HG02623 (cell line): ENCODE measurements at regions not wholly inside any gene's neighbourhood (a gene's known extent, or its start where the extent isn't known, plus 50 kb on each side); places are given as distances from the start of the nearest gene placed in this dataset.

ENCODE experiments used
- ATAC-seq: cut with Tn5 transposase; IDR thresholded peaks from one replicate; pipeline ENCODE4 v1.9.1; 2021; ENCODE audit warnings: moderate library complexity; ENCODE audit not compliant: unreplicated experiment

DNA sequence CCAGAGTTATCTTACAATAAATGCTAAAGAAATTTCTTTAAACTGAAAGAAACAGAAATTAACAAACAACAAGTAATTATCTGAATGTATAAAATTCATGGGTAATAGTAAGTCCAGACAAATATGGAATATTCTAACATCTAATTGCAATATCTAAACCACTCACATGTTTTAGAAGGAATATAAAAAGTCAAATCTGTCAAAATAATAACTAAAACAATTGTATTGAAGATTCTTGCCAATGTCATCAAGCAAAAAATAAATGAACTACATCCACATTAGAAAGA is 942.9 kb upstream of the PCDH20 start:
- ATAC-seq: no peak

DNA sequence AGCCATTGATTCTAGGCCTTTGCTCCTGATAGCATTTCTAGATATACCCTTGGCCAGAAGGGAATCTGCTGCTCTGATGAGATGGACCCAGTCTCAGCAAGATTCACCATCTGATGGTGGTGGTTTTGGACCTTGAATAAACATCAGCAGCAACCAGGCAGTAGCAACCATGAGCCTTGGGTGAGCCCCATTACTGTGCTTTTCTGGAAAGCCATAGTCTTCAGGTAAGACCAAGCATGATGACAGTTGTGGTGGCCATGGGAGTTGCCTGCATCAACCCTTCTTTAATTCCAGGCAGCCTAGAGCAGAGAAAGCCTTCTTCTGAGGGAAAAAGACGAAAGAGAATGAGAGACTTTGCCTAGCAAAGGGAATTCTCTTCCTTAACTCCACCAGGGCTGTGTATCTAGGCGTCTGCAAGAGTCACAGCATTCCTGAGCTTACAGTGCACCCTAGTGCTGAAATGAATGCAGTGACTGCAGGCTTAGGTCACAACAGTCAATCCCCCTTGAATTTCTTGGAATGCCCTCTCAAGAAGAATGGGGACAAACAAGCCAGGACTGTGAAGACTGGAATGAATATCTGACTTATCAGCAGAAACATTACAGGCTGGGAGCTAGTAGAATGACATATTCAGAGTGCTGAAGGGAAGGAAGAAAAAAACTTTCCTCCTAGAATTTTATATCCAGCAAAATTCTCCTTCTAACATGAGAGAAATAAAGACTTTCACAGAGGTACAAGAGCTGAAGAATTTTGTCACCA is 942.4 kb upstream of the PCDH20 start:
- ATAC-seq: peak; percentile 88

DNA sequence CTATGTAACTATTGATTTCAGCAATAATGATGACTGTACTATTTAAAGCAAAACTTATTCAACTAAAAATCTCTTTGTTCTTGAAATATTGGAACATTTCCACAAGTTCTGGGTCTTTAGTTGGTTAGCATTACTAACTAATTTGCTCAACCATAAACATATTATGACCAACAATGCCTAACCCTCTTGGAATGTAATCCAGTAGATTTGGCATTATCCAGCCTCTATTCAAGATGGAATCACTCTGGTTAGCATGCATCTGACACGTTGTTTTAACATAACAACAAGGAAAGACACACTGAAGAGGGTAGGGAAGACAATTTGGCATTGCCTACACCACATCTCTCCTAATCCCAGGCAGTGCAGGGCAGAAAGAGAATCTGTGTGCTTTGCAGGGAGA is 941.3 kb upstream of the PCDH20 start:
- ATAC-seq: no peak

DNA sequence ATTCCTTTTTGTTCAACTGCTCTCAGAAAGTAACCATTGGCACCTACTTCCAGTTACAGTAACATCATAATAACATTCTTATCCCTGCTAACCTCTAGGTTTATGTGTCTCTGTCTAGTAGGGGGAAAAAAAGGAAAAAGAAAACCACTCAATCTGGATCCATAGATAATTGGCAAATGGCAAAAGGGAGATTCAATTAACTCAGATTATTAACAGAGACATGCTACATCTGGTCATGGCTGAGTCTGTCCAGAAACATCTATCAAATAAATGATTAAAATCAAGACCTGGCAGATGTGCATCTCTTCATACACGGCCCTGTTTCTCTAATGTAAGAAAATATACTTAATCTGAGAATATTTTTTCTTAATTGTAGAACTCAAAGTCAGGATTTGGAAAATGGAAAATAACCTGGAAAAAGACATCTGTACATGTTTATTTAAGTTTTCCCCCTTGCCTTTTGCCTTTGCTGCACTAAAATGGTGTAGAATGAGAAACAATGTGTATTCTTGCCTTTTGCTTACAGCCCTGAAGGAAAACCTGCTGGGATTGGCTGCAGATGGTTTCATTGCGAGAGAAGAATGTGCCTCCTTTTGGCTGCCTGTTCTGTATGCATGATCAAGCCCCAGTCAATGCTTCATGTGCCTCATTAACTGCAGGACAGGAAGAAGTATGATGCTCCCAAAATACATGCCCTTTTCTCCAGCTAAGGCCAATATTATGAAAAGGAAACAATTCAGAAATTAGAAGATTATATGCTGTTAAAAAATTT is 921.6 kb upstream of the PCDH20 start:
- ATAC-seq: no peak

DNA sequence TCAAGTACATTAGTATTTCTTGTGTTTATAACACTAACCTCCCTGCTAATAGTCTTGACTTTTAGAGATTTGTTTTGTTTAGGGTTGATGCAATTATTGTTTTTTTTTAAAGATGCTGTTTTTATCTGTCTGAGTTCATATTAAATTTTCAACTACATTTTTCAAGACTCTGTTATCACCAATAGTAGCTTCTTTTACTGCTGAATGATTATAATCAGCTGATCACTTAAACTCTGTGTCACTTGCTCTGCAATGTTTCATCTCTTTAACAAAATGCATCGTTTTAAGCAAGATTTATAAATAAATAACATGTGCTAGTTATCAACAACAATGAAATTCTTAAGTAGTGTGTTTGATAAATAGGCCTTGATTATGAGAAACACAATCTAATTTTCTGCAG is 920.9 kb upstream of the PCDH20 start:
- ATAC-seq: no peak

DNA sequence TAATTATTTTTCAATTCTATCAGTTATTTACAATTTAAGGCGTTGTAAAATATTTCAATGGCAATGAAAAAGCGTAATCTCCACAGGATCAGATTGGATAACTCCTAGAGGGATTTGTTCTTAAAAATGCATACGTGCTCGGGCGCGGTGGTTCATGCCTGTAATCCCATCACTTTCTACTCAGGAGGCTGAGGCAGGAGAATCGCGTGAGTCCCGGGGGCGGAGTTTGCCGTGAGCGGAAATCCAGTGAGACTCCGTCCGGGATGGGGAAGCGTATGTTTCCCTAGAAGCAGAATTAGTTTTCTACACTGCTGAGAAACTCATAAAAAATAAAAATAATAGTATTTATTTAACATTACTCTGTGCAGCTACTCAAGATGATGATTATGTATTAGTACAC is 917.8 kb upstream of the PCDH20 start:
- no peak for ATAC-seq

DNA sequence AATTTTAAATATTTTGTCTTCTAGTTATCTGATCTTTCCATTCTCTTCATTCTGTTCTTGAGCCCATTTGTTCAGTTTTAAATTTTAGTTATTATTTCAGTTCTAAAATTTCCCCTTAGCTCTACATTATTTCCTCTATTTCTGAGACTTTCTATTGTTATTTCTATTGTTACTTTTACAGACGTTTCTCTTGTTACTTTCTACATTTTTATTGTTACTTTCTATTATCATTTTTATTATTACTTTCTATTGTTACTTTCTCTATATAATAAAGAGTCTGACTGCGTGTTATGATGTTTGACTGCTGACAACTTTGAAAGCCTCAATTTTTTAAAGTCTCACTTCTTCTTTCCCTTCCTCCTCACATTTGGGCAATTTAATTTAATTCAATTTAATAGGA is 915.7 kb upstream of the PCDH20 start:
- no peak for ATAC-seq

DNA sequence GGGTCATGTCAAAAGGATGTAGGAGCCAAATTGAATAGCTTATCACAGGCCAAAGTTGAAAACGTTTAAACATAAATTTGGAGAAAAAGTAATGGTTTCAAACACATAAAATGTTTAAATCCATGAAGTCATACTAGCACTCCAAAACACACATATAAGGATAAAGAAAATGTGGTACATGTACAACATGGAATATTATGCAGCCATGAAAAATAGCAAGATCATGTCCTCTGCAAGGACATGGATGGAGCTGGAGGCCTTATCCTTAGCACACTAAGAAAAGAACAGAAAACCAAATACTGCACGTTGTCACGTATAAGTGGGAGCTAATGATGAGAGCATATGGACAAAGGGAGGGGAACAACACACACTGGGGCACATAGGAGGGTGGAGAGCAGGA is 911.7 kb upstream of the PCDH20 start:
- ATAC-seq: no peak

DNA sequence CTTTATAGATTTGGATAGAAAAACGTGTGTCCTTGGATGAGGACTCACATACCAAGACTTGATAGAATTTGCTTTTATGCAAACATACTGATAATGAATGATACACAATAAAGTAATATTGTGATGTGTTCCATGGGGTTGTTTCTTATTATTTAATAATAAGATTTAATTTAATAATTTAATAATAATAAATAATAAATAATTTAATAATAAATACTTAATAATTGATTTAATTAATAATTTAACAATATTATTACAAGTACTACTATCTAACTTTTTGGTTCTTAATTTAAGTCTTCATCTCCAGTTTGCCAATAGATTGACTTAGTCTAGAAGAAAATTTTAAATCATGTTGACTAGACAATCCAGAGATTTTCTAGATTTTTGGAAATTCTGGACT is 909.2 kb upstream of the PCDH20 start:
- no peak for ATAC-seq

DNA sequence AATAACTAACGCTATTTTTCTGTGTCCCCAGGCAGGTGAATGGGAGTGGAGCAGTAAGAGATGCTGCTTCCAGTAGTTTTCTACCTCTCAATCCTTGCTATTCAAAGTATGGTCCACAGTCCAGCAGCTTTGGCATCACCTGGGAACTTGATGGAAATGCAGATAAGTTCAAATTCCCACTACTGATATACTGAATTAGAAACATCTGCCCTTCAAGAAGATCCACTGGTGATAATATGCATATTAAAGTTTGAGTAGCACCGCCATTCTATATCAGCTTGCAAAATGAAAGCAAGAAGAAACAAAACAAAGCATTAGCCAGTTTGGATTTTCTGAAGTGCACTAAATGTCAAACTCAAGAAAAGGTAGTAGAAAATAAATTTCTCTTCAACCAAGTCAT is 906.2 kb upstream of the PCDH20 start:
- no peak for ATAC-seq

DNA sequence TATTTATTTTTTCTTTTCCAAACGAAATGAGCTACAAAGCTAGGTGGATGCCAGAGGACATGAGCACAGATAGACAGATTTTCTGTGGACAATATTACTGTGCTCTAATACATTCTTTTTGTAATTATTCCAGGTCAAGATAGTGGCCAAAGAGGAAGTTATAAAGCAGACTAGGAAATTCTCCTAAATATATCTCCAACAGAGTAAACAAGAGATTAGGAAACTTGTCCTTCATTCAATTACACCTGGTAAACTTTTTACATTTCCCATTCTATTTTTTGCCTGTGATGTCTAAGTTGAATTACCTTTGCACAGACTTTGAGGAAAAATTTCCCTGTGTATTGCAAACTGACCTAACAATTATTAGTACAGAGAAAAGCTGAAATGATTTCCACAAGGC is 905.5 kb upstream of the PCDH20 start:
- ATAC-seq: no peak

DNA sequence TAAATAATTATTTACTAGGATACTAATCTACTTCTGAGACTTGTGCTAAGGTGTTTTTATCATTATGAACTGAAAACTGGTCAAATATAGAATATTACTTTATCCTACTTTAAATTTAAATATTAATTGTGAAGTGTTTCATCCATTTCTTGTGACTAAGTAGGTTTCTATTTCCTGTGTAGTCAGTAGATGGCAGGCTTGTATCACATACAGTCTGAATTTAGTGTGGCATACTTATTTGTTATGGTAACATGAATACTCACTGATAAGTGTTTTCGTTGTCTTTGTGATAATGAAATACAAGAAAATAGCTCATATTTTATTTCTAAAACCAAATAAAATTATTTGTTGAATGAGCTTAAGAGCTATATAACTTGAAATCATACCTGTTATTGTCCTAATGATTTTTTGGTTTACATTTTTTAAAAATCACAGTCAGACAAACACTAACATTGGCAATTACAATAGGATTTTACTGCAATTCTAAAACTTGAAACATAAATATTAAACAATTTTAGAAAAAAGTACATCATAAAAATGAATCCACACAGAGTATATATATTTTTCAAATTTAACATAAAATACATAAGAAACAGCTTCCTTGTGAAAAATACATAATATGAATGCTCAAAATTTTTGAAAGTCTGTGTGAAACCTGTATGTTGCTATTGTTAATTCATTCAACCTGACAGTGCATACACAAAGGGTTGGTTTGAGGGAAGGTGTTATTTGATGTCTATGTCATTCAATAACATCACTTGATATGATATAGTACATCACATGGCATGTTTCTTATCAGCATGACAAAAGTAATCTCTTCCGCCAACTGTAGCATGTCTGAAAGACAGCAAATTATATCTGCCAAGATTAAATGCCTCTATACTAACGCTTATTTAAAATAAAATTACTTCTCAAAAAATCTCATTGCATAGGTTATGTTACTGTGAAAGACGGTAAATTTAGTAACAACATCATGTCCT is 904.8 kb upstream of the PCDH20 start:
- peak; percentile 74 for ATAC-seq

DNA sequence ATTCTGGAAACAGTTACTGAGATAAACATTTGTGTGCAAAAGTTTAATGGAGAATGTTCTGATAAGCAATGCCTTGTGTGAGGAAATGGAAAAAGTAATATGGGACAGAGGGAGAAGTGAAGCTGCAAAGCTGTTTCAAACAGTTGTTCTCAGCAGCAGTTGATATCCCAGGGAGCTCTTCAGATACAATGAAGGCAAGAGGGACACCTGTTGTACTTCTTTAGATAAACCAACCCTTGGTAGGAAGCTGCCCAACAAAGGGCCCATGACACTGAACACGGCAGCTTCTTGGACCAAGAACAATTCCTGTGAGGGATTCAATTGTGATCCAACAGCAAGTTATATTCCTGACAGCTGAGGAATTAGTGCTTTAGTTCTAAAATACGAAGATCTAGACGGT is 894.3 kb upstream of the PCDH20 start:
- ATAC-seq: no peak

DNA sequence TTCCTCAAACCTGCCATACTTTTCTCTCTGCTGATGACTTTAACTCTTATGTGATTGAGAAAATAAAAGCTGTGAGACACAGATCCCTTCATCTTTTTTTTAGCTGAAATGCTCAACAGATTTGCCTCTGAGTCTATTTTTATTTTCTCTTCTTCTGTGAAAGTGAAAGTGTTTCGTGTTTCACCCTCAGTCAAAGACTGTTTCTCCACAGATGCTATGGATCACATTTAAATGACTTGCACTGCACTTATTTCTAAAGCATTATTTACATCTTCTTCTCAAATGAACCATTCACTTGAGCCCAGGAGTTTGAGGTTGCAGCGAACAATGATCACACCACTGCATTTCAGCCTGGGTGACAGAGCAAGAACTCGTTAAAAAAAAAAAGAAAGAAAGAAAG is 890.1 kb upstream of the PCDH20 start:
- ATAC-seq: peak; percentile 95

DNA sequence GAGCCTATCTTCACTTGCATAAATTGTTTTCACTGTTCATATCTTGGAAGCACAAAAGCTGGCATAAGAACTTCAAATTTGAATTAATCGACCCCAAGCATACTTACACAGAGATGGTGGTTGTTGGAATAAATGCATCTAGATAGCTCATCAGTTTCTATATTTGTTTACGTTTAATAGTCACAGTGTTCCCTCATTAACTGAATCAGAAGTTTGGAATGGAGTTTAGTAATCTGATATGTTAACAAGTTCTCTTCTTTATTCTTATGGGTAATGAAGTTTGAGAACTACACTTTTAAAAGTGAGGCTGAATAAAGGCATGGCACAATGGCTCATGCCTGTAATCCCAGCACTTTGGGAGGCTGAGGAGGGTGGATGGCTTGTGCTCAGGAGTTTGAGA is 886.7 kb upstream of the PCDH20 start:
- ATAC-seq: no peak

DNA sequence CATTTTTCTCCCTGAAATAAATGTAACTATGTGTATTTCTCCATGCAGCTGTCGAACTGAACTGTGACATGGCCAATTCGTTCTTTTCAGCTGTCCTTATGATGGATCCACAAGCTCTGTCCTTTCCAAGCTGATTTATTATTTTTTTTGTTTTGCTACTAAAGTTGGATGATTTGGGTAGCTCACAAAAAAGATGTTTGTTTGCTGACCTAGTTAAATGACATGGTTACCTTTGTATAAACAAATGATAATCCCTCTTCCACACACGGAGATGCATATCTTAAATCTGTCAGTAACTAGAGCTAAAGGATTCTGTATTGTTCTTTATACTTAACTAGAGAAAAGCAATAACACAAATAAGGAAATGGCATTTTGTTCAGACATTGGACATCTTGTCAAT is 884.3 kb upstream of the PCDH20 start:
- ATAC-seq: no peak

DNA sequence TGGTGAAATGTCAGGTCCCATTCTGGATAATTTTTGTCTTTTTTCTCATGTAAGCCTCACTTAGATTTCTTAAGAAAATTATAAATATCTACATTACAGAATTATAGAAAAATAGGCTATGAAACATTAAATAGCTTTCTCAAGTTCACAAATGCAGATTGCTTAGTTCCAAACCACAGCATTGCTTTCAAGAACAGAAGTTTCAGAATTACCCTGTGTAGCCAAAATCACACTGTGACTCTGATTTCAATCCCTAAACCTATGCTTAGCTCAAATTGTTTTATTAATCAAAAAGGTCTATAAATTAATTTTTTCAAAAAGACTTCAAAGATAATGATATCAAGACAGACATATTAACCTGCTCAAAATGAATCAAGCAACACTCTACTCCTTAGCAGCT is 881.2 kb upstream of the PCDH20 start:
- ATAC-seq: no peak

DNA sequence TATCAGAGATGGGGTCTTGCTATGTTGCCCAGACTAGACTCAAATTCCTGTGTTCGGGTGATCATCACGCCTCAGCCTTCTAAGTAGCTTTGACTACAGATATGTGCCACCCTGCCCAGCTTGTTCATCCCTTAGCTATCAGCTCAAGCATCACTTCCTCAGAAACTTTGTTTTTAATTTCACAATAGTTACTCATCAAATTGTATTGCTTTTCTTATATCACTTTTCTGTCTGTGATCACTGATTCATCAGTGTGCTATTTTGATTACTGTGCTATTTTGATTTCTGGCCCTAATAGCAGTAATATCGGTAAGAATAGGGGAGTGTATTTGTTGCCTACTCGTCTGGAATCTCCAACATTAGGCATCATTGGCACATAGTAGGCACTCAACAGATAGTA is 878.6 kb upstream of the PCDH20 start:
- ATAC-seq: no peak

DNA sequence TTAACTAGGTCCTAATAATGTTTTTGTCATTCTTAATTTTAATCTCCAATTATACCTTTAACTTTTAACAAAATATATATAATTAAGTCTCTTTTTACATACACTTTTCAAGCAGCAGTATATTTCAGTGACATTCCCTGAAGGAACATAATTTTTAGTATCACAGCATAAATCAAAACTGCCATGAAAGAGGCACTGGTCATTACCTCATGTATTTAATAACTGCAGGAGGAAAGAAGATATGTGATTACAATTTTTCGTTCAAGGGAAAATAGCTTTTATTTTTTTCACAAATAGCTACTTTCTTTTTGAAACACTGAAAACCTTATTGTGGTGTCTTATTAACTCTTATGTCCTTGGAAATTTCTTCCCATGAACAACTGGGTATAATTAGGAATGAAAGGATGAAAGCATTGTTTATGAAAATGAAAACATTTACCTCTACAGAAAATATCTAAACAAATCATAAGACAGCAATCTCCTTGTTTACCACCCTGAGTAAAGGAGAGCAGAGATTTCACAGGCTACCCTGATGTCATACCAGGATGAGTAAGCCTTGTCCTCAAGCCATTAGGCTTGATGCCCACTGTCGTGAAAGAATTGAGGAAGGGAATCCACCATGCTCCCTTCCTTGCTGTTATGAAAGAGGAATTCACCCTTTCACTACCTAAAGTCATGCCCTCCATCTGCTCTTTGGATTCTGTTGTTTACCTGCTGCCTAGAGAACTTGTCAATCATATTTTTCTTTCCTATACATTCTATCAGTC is 877.2 kb upstream of the PCDH20 start:
- no peak for ATAC-seq

DNA sequence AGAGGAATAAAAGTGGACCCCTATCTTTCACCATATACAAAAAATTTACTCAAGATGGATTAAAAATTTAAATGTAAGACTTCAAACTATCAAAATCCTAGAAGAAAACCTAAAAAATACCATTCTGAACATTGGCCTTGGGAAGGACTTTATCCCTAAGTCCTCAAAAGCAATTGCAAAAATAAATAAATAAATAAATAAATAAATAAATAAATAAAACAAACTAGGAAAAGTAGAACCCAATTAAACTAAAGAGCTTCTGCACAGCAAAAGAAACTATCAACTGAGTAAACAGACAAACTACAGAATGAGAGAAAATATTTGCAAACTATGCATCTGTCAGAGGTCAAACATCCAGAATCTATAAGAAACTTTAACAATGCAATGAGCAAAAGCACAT is 874.9 kb upstream of the PCDH20 start:
- ATAC-seq: no peak

DNA sequence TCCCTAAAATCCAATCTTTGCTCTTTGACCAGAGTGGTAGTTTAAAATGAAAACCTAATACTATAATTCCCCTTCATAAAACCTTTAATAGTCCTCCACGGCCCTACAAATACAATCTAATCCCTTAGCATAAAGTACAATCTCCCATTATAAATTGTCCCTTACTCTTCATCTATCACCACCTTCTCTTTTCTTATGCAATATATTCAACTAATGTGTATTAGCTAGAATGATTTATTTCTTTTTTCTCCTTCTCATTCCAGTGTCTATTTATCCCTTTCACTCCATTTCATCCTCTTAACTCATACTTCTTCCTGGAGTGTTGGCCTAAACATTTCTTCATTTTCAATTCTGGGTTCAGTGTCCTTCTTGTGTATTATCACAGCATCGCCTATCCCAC is 872.1 kb upstream of the PCDH20 start:
- ATAC-seq: no peak
